Naive thymus-derived CD4-positive, alpha-beta T cell (primary cell): ENCODE measurements at regions not wholly inside any gene's neighbourhood (a gene's known extent, or its start where the extent isn't known, plus 50 kb on each side); places are given as distances from the start of the nearest gene placed in this dataset.
"Not testable (repeated sequence)": the region's sequence is repeated elsewhere in the genome, so short reads cannot be mapped to it uniquely, and the experiment has no call there.

Experiments used
- ATAC-seq: fragments of 150-1000 bp; cut with Tn5 transposase; 2 replicates; pipeline ENCODE4 v1.10.0; 2021; ENCODE audit warnings: mild to moderate bottlenecking, moderate library complexity
- CTCF ChIA-PET: fragments of 350-600 bp; sonication (Branson Sonifier 250); formaldehyde crosslinking; loops from one replicate; lab custom pipeline; 2021; ENCODE audit warnings: antibody characterized with exemption; lab: Charles Lee
- POLR2A ChIA-PET: fragments of 350-600 bp; sonication (Branson Sonifier 250); formaldehyde crosslinking; loops from one replicate; lab custom pipeline; 2021; ENCODE audit warnings: antibody characterized with exemption, inconsistent platforms; lab: Charles Lee
- DNase-seq, 9 donors: peaks; one replicate each; pipeline versions ENCODE4 v3.0.0 to v3.0.0-alpha.2; 2020 to 2022; ENCODE audit warnings: mixed read lengths in 1 of 9
- H3K27ac ChIP-seq: one replicate; pipeline ENCODE4 v1.7.0; 2013; ENCODE audit warnings: mild to moderate bottlenecking, low read depth, low read length, moderate library complexity
- H3K27me3 ChIP-seq, 2 donors: one replicate each; pipeline ENCODE4 v1.7.0; 2013; ENCODE audit warnings: low read length in 2 of 2, mild to moderate bottlenecking in 2 of 2, moderate library complexity in 2 of 2; ENCODE audit not compliant: control insufficient read depth in 2 of 2, insufficient read depth in 2 of 2
- H3K36me3 ChIP-seq, 3 experiments: 1 replicate in 2 of 3; 2 replicates in 1 of 3; pipeline ENCODE4 v1.7.0; 2013; ENCODE audit warnings: low read length in 3 of 3, mild to moderate bottlenecking in 3 of 3, moderate library complexity in 1 of 3; ENCODE audit not compliant: insufficient read depth in 3 of 3, control insufficient read depth in 2 of 3
- H3K4me1 ChIP-seq, 2 donors: one replicate each; pipeline ENCODE4 v1.7.0; 2013; ENCODE audit warnings: low read length in 2 of 2, mild to moderate bottlenecking in 2 of 2, moderate library complexity in 1 of 2; ENCODE audit not compliant: control insufficient read depth in 2 of 2, insufficient read depth in 2 of 2
- H3K4me3 ChIP-seq: 2 replicates; pipeline ENCODE4 v1.7.0; 2013; ENCODE audit warnings: mild to moderate bottlenecking, low read length
- H3K9me3 ChIP-seq, 3 experiments: 1 replicate in 2 of 3; 2 replicates in 1 of 3; pipeline ENCODE4 v1.7.0; 2013; ENCODE audit warnings: low read length in 3 of 3; ENCODE audit not compliant: control insufficient read depth in 2 of 3
- H3K27ac Mint-ChIP-seq, 9 donors: one replicate each; pipeline ENCODE4 v1.8.0; 2020 to 2022; ENCODE audit warnings: mixed read lengths in 9 of 9, mild to moderate bottlenecking in 8 of 9, moderate library complexity in 5 of 9, inconsistent platforms in 2 of 9
- H3K27me3 Mint-ChIP-seq, 5 donors: one replicate each; pipeline ENCODE4 v1.8.0; 2021 to 2022; ENCODE audit warnings: mixed read lengths in 5 of 5, mild to moderate bottlenecking in 1 of 5
- H3K36me3 Mint-ChIP-seq, 5 donors: one replicate each; pipeline ENCODE4 v1.8.0; 2020 to 2022; ENCODE audit warnings: mixed read lengths in 5 of 5, mild to moderate bottlenecking in 3 of 5, inconsistent platforms in 1 of 5
- H3K4me1 Mint-ChIP-seq, 7 donors: one replicate each; pipeline ENCODE4 v1.8.0; 2020 to 2022; ENCODE audit warnings: mixed read lengths in 7 of 7, mild to moderate bottlenecking in 3 of 7, inconsistent platforms in 1 of 7
- H3K4me3 Mint-ChIP-seq, 10 donors: one replicate each; pipeline ENCODE4 v1.8.0; 2020 to 2022; ENCODE audit warnings: mild to moderate bottlenecking in 10 of 10, mixed read lengths in 10 of 10, moderate library complexity in 6 of 10, inconsistent platforms in 2 of 10
- H3K9me3 Mint-ChIP-seq, 11 donors: one replicate each; pipeline ENCODE4 v1.8.0; 2020 to 2022; ENCODE audit warnings: mixed read lengths in 11 of 11, mild to moderate bottlenecking in 4 of 11, inconsistent platforms in 1 of 11, moderate library complexity in 1 of 11
- intact Hi-C, 2 donors: fragments of 100-400 bp; cut with micrococcal nuclease; formaldehyde crosslinking; loops; one replicate each; pipeline ENCODE4 v1.15.1; 2023

DNA sequence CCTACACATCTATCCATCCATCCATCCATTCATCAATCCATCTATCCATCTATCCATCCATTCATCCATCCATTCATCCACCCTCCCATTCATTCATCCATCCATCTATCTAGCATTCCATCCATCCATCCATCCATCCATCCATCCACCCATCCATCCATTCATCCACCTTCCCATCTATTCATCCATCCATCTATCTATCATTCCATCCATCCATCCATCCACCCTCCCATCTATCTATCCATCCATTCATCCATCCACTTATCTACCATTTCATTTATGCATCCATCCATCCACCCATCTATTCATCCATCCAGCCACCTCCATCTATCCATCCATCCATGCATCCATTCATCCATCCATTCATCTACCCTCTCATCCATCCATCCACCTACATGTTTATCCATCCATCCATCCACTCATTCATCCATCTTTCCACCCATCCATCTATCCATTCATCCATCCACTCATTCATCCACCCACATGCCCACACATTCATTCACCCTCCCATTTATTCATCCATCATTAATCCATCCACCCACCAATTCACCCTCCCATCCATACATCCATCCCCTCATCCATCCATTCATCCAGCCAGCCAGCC is 258.5 kb downstream of the CRLF2 start:
- Mint-ChIP-seq H3K4me3 (no peak overlapping the region), H3K27ac (no peak overlapping the region), H3K27me3 (peaks cover 0 to 10% (median 4%) of the 10 kb centered on the region in 5 donors), H3K4me1 (no peaks in the 10 kb centered on the region), H3K9me3 (peaks cover 0 to 5% (median 2%) of the 10 kb centered on the region in 11 donors), H3K36me3 (peaks cover 0 to 5% (median 0%) of the 10 kb centered on the region in 5 donors)
- Histone ChIP-seq H3K4me1 (no peaks in the 10 kb centered on the region), H3K4me3 (no peak overlapping the region), H3K27ac (no peak overlapping the region), H3K9me3 (no peaks in the 10 kb centered on the region), H3K36me3 (no peaks in the 10 kb centered on the region), H3K27me3 (no peaks in the 10 kb centered on the region)
- ChIA-PET POLR2A (no interaction called here), CTCF (no interaction called here)
- intact Hi-C loops = no loop called here
- DNase-seq (no peak), ATAC-seq (no peak)

DNA sequence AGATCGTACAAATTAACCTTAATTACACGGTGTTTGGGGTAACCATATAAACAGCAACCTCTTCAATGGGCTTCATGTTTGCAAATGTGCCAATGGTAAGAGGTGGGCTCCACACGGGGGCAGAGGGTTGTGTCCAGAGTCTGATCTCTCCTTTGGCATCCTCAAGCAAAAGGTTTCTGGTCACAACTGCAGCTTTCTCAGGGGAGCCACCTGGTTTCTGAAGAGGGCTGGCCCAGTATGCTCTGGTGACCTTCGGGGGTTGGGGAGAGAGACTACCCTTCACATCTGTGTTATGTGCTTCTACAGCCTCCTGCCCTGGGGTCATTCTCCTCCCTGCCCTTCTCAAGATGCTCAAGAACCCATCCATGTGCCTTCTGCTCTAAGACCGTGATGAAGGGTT is 259.6 kb downstream of the CRLF2 start:
- CTCF ChIA-PET = no interaction called here
- intact Hi-C loops = no loop called here
- H3K4me1 Mint-ChIP-seq = no peaks in the 10 kb centered on the region

DNA sequence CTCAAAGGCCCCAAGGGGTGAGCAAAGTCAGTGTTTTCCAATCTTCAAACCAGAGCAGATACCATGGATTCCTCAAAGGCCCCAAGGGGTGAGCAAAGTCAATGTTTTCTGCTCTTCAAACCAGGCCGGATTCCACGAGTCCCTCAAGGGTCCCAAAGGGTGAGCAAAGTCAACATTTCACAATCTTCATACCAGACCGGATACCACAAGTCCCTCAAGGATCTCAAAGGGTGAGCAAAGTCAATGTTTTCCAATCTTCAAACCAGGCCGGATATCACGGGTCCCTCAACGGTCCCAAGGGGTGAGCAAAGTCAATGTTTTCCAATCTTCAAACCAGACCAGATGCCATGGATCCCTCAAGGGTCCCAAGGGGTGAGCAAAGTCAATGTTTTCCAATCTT is 265.2 kb downstream of the CRLF2 start:
- H3K4me1 ChIP-seq, POLR2A ChIA-PET, H3K27ac ChIP-seq, H3K27me3 ChIP-seq, ATAC-seq, H3K9me3 ChIP-seq, H3K27ac Mint-ChIP-seq, CTCF ChIA-PET, H3K4me3 ChIP-seq, H3K4me1 Mint-ChIP-seq, DNase-seq, H3K4me3 Mint-ChIP-seq, H3K36me3 Mint-ChIP-seq, H3K36me3 ChIP-seq, intact Hi-C loops: not testable (repeated sequence)
- Mint-ChIP-seq H3K27me3 (peaks cover 0 to 12% (median 11%) of the 10 kb centered on the region in 5 donors), H3K9me3 (peaks cover 0 to 13% (median 3%) of the 10 kb centered on the region in 11 donors)

More for the DNA sequence above, 259.6 kb downstream of the CRLF2 start:
- peaks cover 0 to 7% (median 4%) of the 10 kb centered on the region in 11 donors for H3K9me3 Mint-ChIP-seq
- Histone ChIP-seq H3K27ac (no peak overlapping the region), H3K4me3 (no peak overlapping the region), H3K27me3 (no peaks in the 10 kb centered on the region), H3K4me1 (no peaks in the 10 kb centered on the region), H3K9me3 (no peaks in the 10 kb centered on the region), H3K36me3 (no peaks in the 10 kb centered on the region)
- H3K4me3 Mint-ChIP-seq = no peak overlapping the region
- DNase-seq = no peak
- peaks cover 0 to 2% (median 0%) of the 10 kb centered on the region in 5 donors for H3K27me3 Mint-ChIP-seq
- H3K27ac Mint-ChIP-seq = no peak overlapping the region
- ATAC-seq = no peak
- peaks cover 0 to 5% (median 0%) of the 10 kb centered on the region in 5 donors for H3K36me3 Mint-ChIP-seq
- POLR2A ChIA-PET = no interaction called here

DNA sequence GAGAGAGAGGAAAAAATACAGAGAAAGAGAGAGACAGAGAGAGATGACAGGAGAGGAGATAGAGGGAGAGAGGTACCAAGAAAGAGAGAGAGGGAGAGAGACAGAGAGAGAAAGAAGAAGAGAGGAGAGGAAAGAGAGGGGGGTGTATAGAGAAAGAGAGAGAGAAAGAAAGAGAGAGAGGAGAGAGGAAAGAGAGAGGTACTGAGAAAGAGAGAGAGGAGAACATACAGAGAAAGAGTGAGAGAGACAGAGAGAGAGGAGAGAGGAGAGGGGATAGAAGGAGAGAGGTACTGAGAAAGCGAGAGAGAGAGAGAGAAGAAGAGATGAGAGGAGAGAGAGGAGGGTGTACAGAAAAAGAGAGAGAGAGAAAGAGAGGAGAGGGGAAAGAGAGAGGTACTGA is 269.4 kb downstream of the CRLF2 start:
- POLR2A ChIA-PET = no interaction called here
- intact Hi-C loops = no loop called here
- Histone ChIP-seq H3K4me1 (no peaks in the 10 kb centered on the region), H3K27me3 (peaks cover 0 to 10% of the 10 kb centered on the region in 2 donors), H3K4me3 (no peak overlapping the region), H3K27ac (no peak overlapping the region), H3K9me3 (no peaks in the 10 kb centered on the region), H3K36me3 (no peaks in the 10 kb centered on the region)
- H3K36me3 Mint-ChIP-seq = no peaks in the 10 kb centered on the region
- no peak for DNase-seq
- peaks cover 0 to 11% (median 4%) of the 10 kb centered on the region in 11 donors for H3K9me3 Mint-ChIP-seq
- peaks cover 0 to 37% (median 36%) of the 10 kb centered on the region in 5 donors for H3K27me3 Mint-ChIP-seq
- H3K4me3 Mint-ChIP-seq = no peak overlapping the region
- no peak for ATAC-seq
- no peak overlapping the region for H3K27ac Mint-ChIP-seq
- H3K4me1 Mint-ChIP-seq = peaks cover 0 to 5% (median 0%) of the 10 kb centered on the region in 7 donors
- CTCF ChIA-PET = no interaction called here

DNA sequence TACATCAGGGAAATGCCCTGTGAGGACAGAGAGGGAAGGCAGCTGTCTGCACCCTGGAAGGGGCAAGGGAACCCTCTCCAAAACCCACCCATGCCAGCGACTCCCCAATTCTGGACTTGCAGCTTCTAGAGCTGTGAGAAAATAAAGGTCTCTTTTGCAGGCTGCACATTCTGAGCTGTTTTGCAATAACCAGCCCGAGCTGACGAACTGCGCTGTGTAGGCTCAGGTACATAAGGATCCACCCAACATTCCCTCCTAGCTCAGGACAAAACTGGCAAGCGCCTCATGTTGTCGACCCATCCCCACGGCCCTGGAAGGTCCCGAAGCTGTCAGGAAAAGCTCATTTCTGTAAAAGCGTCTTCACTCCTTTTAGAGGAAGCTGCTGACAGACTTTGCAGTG is 271.8 kb downstream of the CRLF2 start:
- DNase-seq (no peak), ATAC-seq (no peak)
- no peaks in the 10 kb centered on the region for H3K4me1 ChIP-seq
- no peaks in the 10 kb centered on the region for H3K9me3 ChIP-seq
- H3K27ac ChIP-seq = no peak overlapping the region
- no peak overlapping the region for H3K4me3 ChIP-seq
- POLR2A ChIA-PET = no interaction called here
- no peaks in the 10 kb centered on the region for H3K36me3 Mint-ChIP-seq
- no peaks in the 10 kb centered on the region for H3K36me3 ChIP-seq
- intact Hi-C loops = no loop called here
- CTCF ChIA-PET = no interaction called here
- peaks cover 0 to 9% (median 0%) of the 10 kb centered on the region in 11 donors for H3K9me3 Mint-ChIP-seq
- peaks cover 0 to 37% (median 36%) of the 10 kb centered on the region in 5 donors for H3K27me3 Mint-ChIP-seq
- H3K4me1 Mint-ChIP-seq = peaks cover 0 to 5% (median 0%) of the 10 kb centered on the region in 7 donors
- H3K27ac Mint-ChIP-seq = no peak overlapping the region
- H3K4me3 Mint-ChIP-seq = no peak overlapping the region
- peaks cover 0 to 10% of the 10 kb centered on the region in 2 donors for H3K27me3 ChIP-seq

DNA sequence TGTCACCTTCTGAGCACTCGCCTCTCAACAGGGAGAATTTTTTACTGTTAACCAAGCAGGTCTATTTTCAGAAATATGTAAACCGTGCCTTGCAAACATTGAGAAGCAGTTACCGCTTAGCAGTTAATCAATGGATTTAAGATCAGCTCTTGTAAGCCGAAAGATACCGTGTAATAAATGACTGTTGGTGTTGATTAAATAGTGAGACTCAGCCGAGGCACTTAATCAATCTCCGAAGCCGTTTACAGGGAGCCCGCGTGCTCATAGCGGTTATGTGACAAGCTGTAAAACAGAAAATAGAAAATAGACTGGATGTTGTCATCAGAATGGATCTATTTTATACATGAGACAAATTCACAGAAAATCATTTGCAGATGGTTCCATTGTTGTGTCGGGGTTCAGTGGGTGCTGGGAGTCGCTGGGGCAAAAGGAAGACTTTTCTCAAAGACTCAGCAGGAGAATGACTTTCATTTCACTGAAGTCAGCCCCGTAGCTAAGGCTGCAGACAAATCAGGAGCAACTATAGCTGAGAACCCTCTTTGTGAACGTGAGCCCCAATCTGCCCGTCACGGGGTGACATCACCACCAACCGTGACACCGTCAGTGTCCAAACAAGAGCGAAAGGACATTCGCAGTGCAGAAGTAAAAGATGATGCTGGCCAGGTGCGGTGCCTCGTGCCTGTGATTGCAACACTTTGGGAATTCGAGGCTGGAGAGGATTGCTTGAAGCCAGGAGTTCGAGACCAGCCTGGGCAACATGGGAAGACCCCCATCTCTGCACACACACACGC is 275.3 kb downstream of the CRLF2 start:
- ATAC-seq (no peak), DNase-seq (no peak)
- Mint-ChIP-seq H3K4me3 (no peak overlapping the region), H3K27ac (no peak overlapping the region), H3K9me3 (peaks cover 0 to 5% (median 0%) of the 10 kb centered on the region in 11 donors), H3K4me1 (peaks cover 0 to 2% (median 0%) of the 10 kb centered on the region in 7 donors), H3K36me3 (no peaks in the 10 kb centered on the region), H3K27me3 (peaks cover 0 to 25% (median 23%) of the 10 kb centered on the region in 5 donors)
- no peaks in the 10 kb centered on the region for H3K4me1 ChIP-seq
- no peaks in the 10 kb centered on the region for H3K9me3 ChIP-seq
- H3K36me3 ChIP-seq = no peaks in the 10 kb centered on the region
- intact Hi-C loops = no loop called here
- no peak overlapping the region for H3K4me3 ChIP-seq
- POLR2A ChIA-PET = no interaction called here
- H3K27ac ChIP-seq = no peak overlapping the region
- H3K27me3 ChIP-seq = peaks cover 0 to 10% of the 10 kb centered on the region in 2 donors
- CTCF ChIA-PET = no interaction called here
